CD4-positive, alpha-beta T cell treated with Interleukin-4 for 4 hours (primary cell): ENCODE measurements at regions not wholly inside any gene's neighbourhood (a gene's known extent, or its start where the extent isn't known, plus 50 kb on each side); places are given as distances from the start of the nearest gene placed in this dataset.

Experiments
- DNase-seq: peaks from one replicate; pipeline ENCODE4 v3.0.0-alpha.2; 2020

- no peak for DNase-seq
Measured at GRCh38 chr5:89606939-89607534, 724.1 kb upstream of the MEF2C start.

GRCh38 chr5:89604342-89604741, 721.4 kb upstream of the MEF2C start:
- DNase-seq = no peak

- no peak for DNase-seq
Measured at GRCh38 chr5:89601880-89602279, 718.9 kb upstream of the MEF2C start.

GRCh38 chr5:89597878-89598277, 714.9 kb upstream of the MEF2C start:
- no peak for DNase-seq

GRCh38 chr5:89596821-89597220, 713.8 kb upstream of the MEF2C start:
- no peak for DNase-seq

- no peak for DNase-seq
Measured at GRCh38 chr5:89595056-89595455, 712.1 kb upstream of the MEF2C start.

GRCh38 chr5:89584339-89584956, 701.5 kb upstream of the MEF2C start:
- no peak for DNase-seq

GRCh38 chr5:89583534-89583933, 700.5 kb upstream of the MEF2C start:
- DNase-seq = no peak

GRCh38 chr5:89582768-89583339, 699.9 kb upstream of the MEF2C start:
- no peak for DNase-seq

- DNase-seq = no peak
Measured at GRCh38 chr5:89580976-89581375, 698.0 kb upstream of the MEF2C start.

GRCh38 chr5:89575319-89575718, 692.3 kb upstream of the MEF2C start:
- DNase-seq = no peak

- DNase-seq = no peak
Measured at GRCh38 chr5:89573345-89573744, 690.4 kb upstream of the MEF2C start.

GRCh38 chr5:89572696-89573095, 689.7 kb upstream of the MEF2C start:
- DNase-seq = no peak

GRCh38 chr5:89570557-89570956, 687.6 kb upstream of the MEF2C start:
- no peak for DNase-seq

- no peak for DNase-seq
Measured at GRCh38 chr5:89566340-89566739, 683.4 kb upstream of the MEF2C start.

- no peak for DNase-seq
Measured at GRCh38 chr5:89560696-89561095, 677.7 kb upstream of the MEF2C start.

- DNase-seq = no peak
Measured at GRCh38 chr5:89556215-89556913, 673.4 kb upstream of the MEF2C start.

GRCh38 chr5:89546657-89547056, 663.7 kb upstream of the MEF2C start:
- no peak for DNase-seq

- DNase-seq = no peak
Measured at GRCh38 chr5:89545626-89546025, 662.6 kb upstream of the MEF2C start.

- no peak for DNase-seq
Measured at GRCh38 chr5:89545076-89545475, 662.1 kb upstream of the MEF2C start.

- no peak for DNase-seq
Measured at GRCh38 chr5:89542736-89543135, 659.8 kb upstream of the MEF2C start.

GRCh38 chr5:89537800-89538199, 654.8 kb upstream of the MEF2C start:
- no peak for DNase-seq

GRCh38 chr5:89536020-89536419, 653.0 kb upstream of the MEF2C start:
- no peak for DNase-seq

GRCh38 chr5:89535411-89535810, 652.4 kb upstream of the MEF2C start:
- DNase-seq = no peak
